H54 (cell line): ENCODE measurements at regions not wholly inside any gene's neighbourhood (a gene's known extent, or its start where the extent isn't known, plus 50 kb on each side); places are given as distances from the start of the nearest gene placed in this dataset.
"Not testable (repeated sequence)": the region's sequence is repeated elsewhere in the genome, so short reads cannot be mapped to it uniquely, and the experiment has no call there.

ENCODE experiments used
- DNase-seq: peaks from one replicate; pipeline ENCODE4 v3.0.0; 2011; ENCODE audit warnings: low spot score, mixed read lengths; ENCODE audit not compliant: insufficient read length
- FAIRE-seq: peaks from 3 replicates; lab custom pipeline; 2011; peaks lifted over from hg19 to GRCh38; lab: Jason Lieb, UNC
- POLR2A ChIP-seq: IDR thresholded peaks from 2 replicates; pipeline ENCODE4 v1.6.1; 2011; ENCODE audit warnings: low read depth, mild to moderate bottlenecking, low read length

- FAIRE-seq: no peak
Measured at GRCh38 chr13:21246761-21247452, 70.4 kb downstream of the MRPL57 start.

GRCh38 chr13:21256351-21256761 is 79.9 kb downstream of the MRPL57 start:
- FAIRE-seq: no peak
- no peak for DNase-seq
- no peak for TF ChIP-seq POLR2A

More at GRCh38 chr13:21246761-21247452, 70.4 kb downstream of the MRPL57 start:
- TF ChIP-seq POLR2A: no peak
- no peak for DNase-seq

GRCh38 chr13:21256891-21257290 is 80.4 kb downstream of the MRPL57 start:
- DNase-seq: no peak

GRCh38 chr13:21259571-21260455 is 83.4 kb downstream of the MRPL57 start:
- FAIRE-seq (no peak), DNase-seq (no peak)
- TF ChIP-seq POLR2A: no peak

More at GRCh38 chr13:21256891-21257290, 80.4 kb downstream of the MRPL57 start:
- TF ChIP-seq POLR2A: no peak
- FAIRE-seq: no peak

GRCh38 chr13:21260561-21261290 is 84.3 kb downstream of the MRPL57 start:
- DNase-seq, FAIRE-seq: not testable (repeated sequence)

GRCh38 chr13:21261487-21262216 is 85.2 kb downstream of the MRPL57 start:
- FAIRE-seq, DNase-seq: not testable (repeated sequence)

GRCh38 chr13:21263909-21264308 is 87.5 kb downstream of the MRPL57 start:
- not testable (repeated sequence) for FAIRE-seq, DNase-seq

- FAIRE-seq, DNase-seq: not testable (repeated sequence)
Measured at GRCh38 chr13:21268485-21268884, 92.0 kb downstream of the MRPL57 start.

- not testable (repeated sequence) for DNase-seq, FAIRE-seq
Measured at GRCh38 chr13:21272439-21272838, 96.0 kb downstream of the MRPL57 start.

- FAIRE-seq, DNase-seq: not testable (repeated sequence)
Measured at GRCh38 chr13:21274457-21274856, 98.0 kb downstream of the MRPL57 start.

- FAIRE-seq (no peak), DNase-seq (no peak)
- TF ChIP-seq POLR2A: no peak
Measured at GRCh38 chr13:21282065-21282464, 105.6 kb downstream of the MRPL57 start.

GRCh38 chr13:21287331-21287907 is 111.0 kb downstream of the MRPL57 start:
- DNase-seq (no peak), FAIRE-seq (no peak)
- TF ChIP-seq POLR2A: no peak

GRCh38 chr13:21289475-21289874 is 113.0 kb downstream of the MRPL57 start:
- DNase-seq (no peak), FAIRE-seq (no peak)
- no peak for TF ChIP-seq POLR2A

- FAIRE-seq, DNase-seq: not testable (repeated sequence)
Measured at GRCh38 chr13:21290442-21291002, 114.1 kb downstream of the MRPL57 start.
